CD14-positive monocyte (primary cell): ENCODE measurements at regions not wholly inside any gene's neighbourhood (a gene's known extent, or its start where the extent isn't known, plus 50 kb on each side); places are given as distances from the start of the nearest gene placed in this dataset.
"Not testable (repeated sequence)": the region's sequence is repeated elsewhere in the genome, so short reads cannot be mapped to it uniquely, and the experiment has no call there.

Experiments used
- DNase-seq, 3 donors: peaks; one replicate each; pipeline ENCODE4 v3.0.0-alpha.2; 2011 to 2022
- H2AFZ ChIP-seq: 2 replicates; pipeline ENCODE4 v1.6.0; 2012; ENCODE audit warnings: mild to moderate bottlenecking, low read depth, low read length, inconsistent platforms; ENCODE audit not compliant: insufficient read depth, poor library complexity, severe bottlenecking
- H3K27ac ChIP-seq, 2 donors: 1 replicate in 1 of 2; 2 replicates in 1 of 2; pipeline ENCODE4 v1.5.1; 2012 to 2013; ENCODE audit warnings: low read length in 2 of 2, control low read depth in 1 of 2, inconsistent platforms in 1 of 2, low read depth in 1 of 2, mild to moderate bottlenecking in 1 of 2
- H3K27me3 ChIP-seq, 2 donors: one replicate each; pipeline versions ENCODE4 v1.6.0 to v1.6.1; 2011 to 2013; ENCODE audit warnings: low read length in 2 of 2; ENCODE audit not compliant: control insufficient read depth in 2 of 2, insufficient read depth in 2 of 2
- H3K36me3 ChIP-seq, 2 donors: replicated peaks in 1 of 2; 1 replicate in 1 of 2; 2 replicates in 1 of 2; pipeline versions ENCODE4 v1.5.1 to v1.6.1; 2012 to 2013; ENCODE audit warnings: low read length in 2 of 2, control low read depth in 1 of 2, inconsistent platforms in 1 of 2, mild to moderate bottlenecking in 1 of 2; ENCODE audit not compliant: insufficient read depth in 2 of 2, control insufficient read depth in 1 of 2
- H3K4me1 ChIP-seq, 2 donors: 1 replicate in 1 of 2; 2 replicates in 1 of 2; pipeline versions ENCODE4 v1.5.1 to v1.6.1; 2012 to 2013; ENCODE audit warnings: low read length in 2 of 2, control low read depth in 1 of 2, inconsistent platforms in 1 of 2, mild to moderate bottlenecking in 1 of 2, moderate library complexity in 1 of 2; ENCODE audit not compliant: insufficient read depth in 2 of 2, control insufficient read depth in 1 of 2
- H3K4me2 ChIP-seq: replicated peaks from 2 replicates; pipeline ENCODE3; 2012; ENCODE audit warnings: low read length, moderate library complexity, mild to moderate bottlenecking; ENCODE audit not compliant: poor library complexity, severe bottlenecking; ENCODE audit errors: extremely low read depth
- H3K4me3 ChIP-seq, 3 experiments: fragments of 200-600 bp in 1 of 3; sonication (generic) in 1 of 3; replicated peaks in 1 of 3; 1 replicate in 2 of 3; 2 replicates in 1 of 3; pipeline ENCODE4 v1.5.1; 2011 to 2013; ENCODE audit warnings: low read length in 3 of 3, mild to moderate bottlenecking in 3 of 3, control low read depth in 2 of 3, low read depth in 2 of 3, inconsistent platforms in 1 of 3, moderate library complexity in 1 of 3
- H3K79me2 ChIP-seq: 2 replicates; pipeline ENCODE4 v1.6.0; 2012; ENCODE audit warnings: mild to moderate bottlenecking, control low read depth, inconsistent platforms, low read length, moderate library complexity; ENCODE audit not compliant: insufficient read depth
- H3K9ac ChIP-seq: 2 replicates; pipeline ENCODE4 v1.6.0; 2017; ENCODE audit warnings: low read length, mild to moderate bottlenecking; ENCODE audit not compliant: insufficient read depth, poor library complexity, severe bottlenecking
- H3K9me3 ChIP-seq, 2 donors: replicated peaks in 1 of 2; 1 replicate in 1 of 2; 2 replicates in 1 of 2; pipeline versions ENCODE4 v1.5.1 to v1.6.1; 2012 to 2013; ENCODE audit warnings: low read length in 2 of 2, control low read depth in 1 of 2; ENCODE audit not compliant: control insufficient read depth in 1 of 2, insufficient read depth in 1 of 2
- H4K20me1 ChIP-seq: 2 replicates; pipeline ENCODE4 v1.6.0; 2012; ENCODE audit warnings: mild to moderate bottlenecking, low read length, control low read depth, moderate library complexity; ENCODE audit not compliant: insufficient read depth
- H3K27ac Mint-ChIP-seq, 7 donors: one replicate each; pipeline ENCODE4 v1.8.0; 2020; ENCODE audit warnings: mild to moderate bottlenecking in 7 of 7, mixed read lengths in 7 of 7, moderate library complexity in 6 of 7, inconsistent platforms in 2 of 7
- H3K27me3 Mint-ChIP-seq, 3 donors: one replicate each; pipeline ENCODE4 v1.8.0; 2021 to 2022; ENCODE audit warnings: low read depth in 3 of 3, mild to moderate bottlenecking in 3 of 3, mixed read lengths in 3 of 3, moderate library complexity in 3 of 3, inconsistent platforms in 1 of 3
- H3K36me3 Mint-ChIP-seq, 2 donors: one replicate each; pipeline ENCODE4 v1.8.0; 2020; ENCODE audit warnings: mixed read lengths in 2 of 2, inconsistent platforms in 1 of 2, mild to moderate bottlenecking in 1 of 2
- H3K4me1 Mint-ChIP-seq: one replicate; pipeline ENCODE4 v1.8.0; 2020; ENCODE audit warnings: mild to moderate bottlenecking, mixed read lengths
- H3K4me3 Mint-ChIP-seq, 2 donors: one replicate each; pipeline ENCODE4 v1.8.0; 2020; ENCODE audit warnings: mild to moderate bottlenecking in 2 of 2, mixed read lengths in 2 of 2, moderate library complexity in 1 of 2
- H3K9me3 Mint-ChIP-seq, 7 donors: one replicate each; pipeline ENCODE4 v1.8.0; 2020 to 2022; ENCODE audit warnings: mixed read lengths in 7 of 7, mild to moderate bottlenecking in 6 of 7, moderate library complexity in 6 of 7, inconsistent platforms in 2 of 7
- WGBS: methylation state at CpG from one replicate; pipeline ENCODE4 v1.1.5; 2013; ENCODE audit warnings: missing lambda C conversion rate; ENCODE audit not compliant: insufficient coverage; 5-methylcytosine and 5-hydroxymethylcytosine counted together
- intact Hi-C, 2 donors: fragments of 100-400 bp; cut with micrococcal nuclease; formaldehyde crosslinking; loops; one replicate each; pipeline versions ENCODE4 v1.15.0 to v1.15.1; 2023
- small RNA-seq: library from RNA; depleted of rRNA; stranded (forward); fragments of <200 nt; gene quantifications from one replicate; pipeline ENCODE3, GENCODE V24; 2012; ENCODE audit warnings: low read depth; ENCODE audit not compliant: insufficient read length

DNA sequence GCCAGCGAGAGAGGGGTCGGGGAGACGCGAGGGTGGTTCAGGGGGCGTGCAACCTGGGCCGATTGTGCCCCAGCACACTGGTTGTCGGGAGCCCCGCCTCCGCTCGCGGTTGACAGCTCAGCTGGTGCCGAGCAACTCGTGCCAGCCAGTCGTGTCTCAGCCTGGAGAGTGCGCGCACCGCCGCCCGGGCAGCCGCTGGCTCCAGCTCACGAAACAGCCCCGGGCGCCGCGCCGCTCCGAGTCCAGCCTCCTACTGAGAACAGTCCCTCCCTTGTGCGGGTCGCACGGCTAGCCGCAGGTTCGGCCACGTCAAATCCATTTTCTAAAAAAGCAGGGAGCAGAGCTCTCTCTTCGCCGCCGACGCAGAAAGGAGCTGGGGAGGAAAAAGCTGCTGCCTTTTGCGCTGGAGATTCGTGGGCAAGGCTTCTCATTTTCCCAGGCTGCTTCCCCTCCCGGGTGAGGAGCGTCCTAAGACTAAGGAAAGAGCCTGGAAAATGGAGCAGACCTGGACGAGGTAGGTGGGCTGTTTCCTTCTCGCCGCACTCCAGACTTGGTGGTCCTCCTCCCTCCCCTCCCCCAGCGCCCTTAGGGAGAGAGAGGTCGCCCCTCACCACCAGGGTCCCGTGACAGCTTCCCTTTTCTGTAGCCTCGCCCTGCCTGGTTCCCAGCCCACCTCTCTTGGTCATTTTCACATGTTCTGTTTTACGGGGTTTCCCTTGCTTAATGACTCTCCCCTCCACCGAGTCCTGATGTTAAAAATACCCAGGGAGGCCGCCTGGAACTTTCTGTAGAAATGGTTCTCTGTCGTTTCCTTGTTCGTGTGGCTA is 56.7 kb upstream of the SEC22B start:
- H3K79me2 ChIP-seq, H3K27ac ChIP-seq, intact Hi-C loops, H3K27ac Mint-ChIP-seq, H3K9me3 Mint-ChIP-seq, H3K4me1 ChIP-seq, H3K9me3 ChIP-seq, H3K27me3 Mint-ChIP-seq, H3K4me1 Mint-ChIP-seq, DNase-seq, H2AFZ ChIP-seq, H3K36me3 Mint-ChIP-seq, H3K4me2 ChIP-seq, H3K4me3 Mint-ChIP-seq, H4K20me1 ChIP-seq, H3K27me3 ChIP-seq, H3K9ac ChIP-seq, H3K36me3 ChIP-seq: not testable (repeated sequence)
- no CpG with 5 or more reads among the region's 53 CpGs for WGBS
- H3K4me3 ChIP-seq: peak overlapping the region in 1 of 3 experiments; percentile 22

DNA sequence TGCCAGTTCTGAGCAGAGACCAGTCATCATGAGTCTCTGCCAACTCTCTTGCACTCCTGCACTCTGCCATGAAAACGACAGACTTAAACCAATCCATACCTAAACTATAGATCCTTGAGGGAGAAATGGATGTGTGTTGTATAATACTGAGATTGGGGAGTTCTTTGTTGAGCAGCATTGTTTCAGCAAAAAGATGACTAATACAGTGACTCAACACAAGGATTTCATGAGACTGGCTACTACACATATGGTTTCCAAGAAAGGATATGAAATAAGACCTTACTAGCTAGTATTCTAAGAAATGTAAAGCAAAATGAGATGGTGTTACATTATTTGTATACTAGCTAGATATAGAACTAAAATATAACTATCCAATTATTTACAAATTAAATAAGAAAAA is 53.5 kb upstream of the SEC22B start:
- H3K27ac Mint-ChIP-seq, H3K9me3 ChIP-seq, H3K27me3 Mint-ChIP-seq, H3K4me1 ChIP-seq, H3K36me3 Mint-ChIP-seq, H3K9ac ChIP-seq, H3K4me3 ChIP-seq, DNase-seq, H2AFZ ChIP-seq, intact Hi-C loops, H3K4me2 ChIP-seq, H3K27me3 ChIP-seq, H4K20me1 ChIP-seq, H3K4me3 Mint-ChIP-seq, H3K79me2 ChIP-seq, H3K27ac ChIP-seq, H3K9me3 Mint-ChIP-seq, H3K36me3 ChIP-seq, H3K4me1 Mint-ChIP-seq: not testable (repeated sequence)
- no CpG with 5 or more reads among the region's 1 CpG for WGBS

Small RNA genes lying in the stretch of these regions (small RNA-seq; reads per million reads assigned to genes)
- gene RF00003: 103 reads per million, percentile 96 among the genes with 10 or more reads in this experiment
